ENCODE measurements at regions not wholly inside any gene's neighbourhood (a gene's known extent, or its start where the extent isn't known, plus 50 kb on each side); places are given as distances from the start of the nearest gene placed in this dataset.

DNA sequence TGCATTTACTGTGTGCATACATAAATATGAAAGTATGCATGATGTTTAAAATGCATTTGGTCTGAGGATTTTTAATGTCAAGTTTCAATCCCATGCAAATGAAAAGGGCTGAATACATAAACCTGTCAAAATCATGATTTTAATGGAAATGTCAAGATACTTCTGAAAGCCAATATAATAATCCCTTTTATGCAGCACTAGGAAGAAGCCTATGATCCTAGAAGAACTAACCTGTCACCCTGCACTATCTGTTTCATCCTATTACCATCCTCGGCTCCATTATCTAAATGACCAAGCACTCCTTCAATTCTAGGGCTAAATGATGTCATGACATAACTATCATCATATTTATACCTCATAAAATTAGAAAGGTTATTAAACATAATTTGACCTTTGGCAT lies 2229.4 kb upstream of the WWC1 start:
- no peak overlapping the region for H3K27ac ChIP-seq
- H3K4me3 ChIP-seq = no peak overlapping the region
- DNase-seq (no peak), ATAC-seq (no peak)
- H3K9me3 ChIP-seq = no peaks in the 10 kb centered on the region
- no peaks in the 10 kb centered on the region for H3K27me3 ChIP-seq
- intact Hi-C loops (cut with DNase I) = no loop called here
- no peaks in the 10 kb centered on the region for H3K36me3 ChIP-seq
- no peak for TF ChIP-seq CTCF (IDR thresholded peaks at IDR 0.05)
- H3K4me1 ChIP-seq = no peaks in the 10 kb centered on the region

DNA sequence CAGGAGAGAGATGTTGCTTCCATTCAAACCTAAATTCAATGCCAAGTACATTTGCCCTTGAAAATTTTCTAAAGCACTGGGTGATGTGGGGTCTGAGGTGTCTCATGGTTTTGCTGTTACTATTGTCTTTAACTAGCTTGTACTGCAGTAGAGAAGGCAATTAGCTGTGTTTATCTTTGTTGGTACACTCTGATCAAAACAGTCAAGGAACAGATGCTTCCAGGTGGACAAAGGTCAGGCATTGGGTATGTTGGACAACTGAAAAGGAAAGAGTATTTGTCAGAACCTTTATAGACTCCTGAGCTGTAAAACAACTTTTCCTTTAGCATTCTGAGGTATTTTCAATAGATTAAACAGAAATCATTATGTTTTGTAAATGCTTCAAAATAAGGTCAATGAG lies 2228.7 kb upstream of the WWC1 start:
- TF ChIP-seq CTCF (IDR thresholded peaks at IDR 0.05) = no peak
- H3K36me3 ChIP-seq = no peaks in the 10 kb centered on the region
- no peak overlapping the region for H3K4me3 ChIP-seq
- no peaks in the 10 kb centered on the region for H3K27me3 ChIP-seq
- DNase-seq = no peak
- H3K9me3 ChIP-seq = no peaks in the 10 kb centered on the region
- H3K4me1 ChIP-seq = no peaks in the 10 kb centered on the region
- no peak for ATAC-seq
- no peak overlapping the region for H3K27ac ChIP-seq
- intact Hi-C loops (cut with DNase I) = no loop called here

DNA sequence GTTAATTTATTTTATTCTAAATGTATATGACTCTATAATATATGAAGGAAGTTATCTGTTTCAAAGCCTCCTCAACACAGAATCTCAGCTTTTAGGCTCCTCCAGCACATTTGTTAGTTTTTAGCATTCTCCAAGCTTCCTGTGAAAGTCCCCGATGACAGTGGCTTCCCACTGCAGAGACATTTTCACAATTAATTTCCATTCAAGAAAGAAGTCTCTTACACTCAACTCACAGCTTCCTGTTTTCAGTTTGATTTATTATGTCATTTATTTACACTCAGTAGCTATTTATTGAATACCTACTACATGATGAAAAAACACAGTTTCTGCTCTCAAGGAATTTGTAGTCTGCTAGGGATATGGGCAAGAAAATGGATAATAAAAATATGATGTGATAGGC lies 2228.2 kb upstream of the WWC1 start:
- no peaks in the 10 kb centered on the region for H3K9me3 ChIP-seq
- H3K27ac ChIP-seq = no peak overlapping the region
- no peak for DNase-seq
- H3K27me3 ChIP-seq = no peaks in the 10 kb centered on the region
- ATAC-seq = no peak
- no peak for TF ChIP-seq CTCF (IDR thresholded peaks at IDR 0.05)
- H3K36me3 ChIP-seq = no peaks in the 10 kb centered on the region
- H3K4me1 ChIP-seq = no peaks in the 10 kb centered on the region
- no peak overlapping the region for H3K4me3 ChIP-seq
- intact Hi-C loops (cut with DNase I) = no loop called here

DNA sequence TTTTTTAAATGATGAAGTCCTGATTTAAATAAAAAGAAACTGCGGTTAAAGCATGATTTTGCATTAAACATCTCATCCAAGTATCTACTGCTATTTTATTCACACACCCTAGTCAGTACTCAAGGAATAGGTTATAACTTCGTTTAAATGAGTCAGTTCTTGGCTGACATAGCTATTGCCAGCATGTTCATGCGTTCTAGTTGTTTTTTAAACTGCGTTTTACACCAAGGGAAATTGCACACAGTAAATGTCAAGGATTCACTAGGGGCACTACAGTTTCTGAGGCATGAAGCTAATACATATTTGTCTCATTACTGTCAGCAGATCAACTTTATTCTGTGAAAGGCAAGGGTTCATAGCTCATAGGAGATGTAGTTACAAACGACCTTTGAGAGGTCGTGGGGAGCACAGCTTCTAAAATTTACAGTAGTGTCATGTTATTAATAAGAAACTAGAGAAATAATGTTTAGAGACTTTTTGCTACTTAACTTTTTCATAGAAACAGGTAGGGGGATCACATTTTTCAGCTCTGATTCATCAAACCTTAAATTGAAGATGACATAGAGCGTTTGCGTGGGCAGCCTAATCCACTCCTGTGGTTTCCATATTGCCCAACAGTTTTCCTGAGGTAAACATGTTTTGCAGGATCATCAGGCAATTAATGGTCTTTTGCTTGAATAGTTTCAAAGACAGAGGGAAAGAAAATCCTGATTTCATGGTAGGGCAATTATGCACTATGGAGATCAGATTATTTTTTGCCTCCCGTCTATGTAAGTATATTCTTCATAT lies 2222.7 kb upstream of the WWC1 start:
- Histone ChIP-seq H3K27ac (no peak overlapping the region), H3K36me3 (no peaks in the 10 kb centered on the region), H3K4me1 (no peaks in the 10 kb centered on the region), H3K27me3 (no peaks in the 10 kb centered on the region), H3K4me3 (no peak overlapping the region), H3K9me3 (no peaks in the 10 kb centered on the region)
- no peak for ATAC-seq
- intact Hi-C loops (cut with DNase I) = no loop called here
- DNase-seq = no peak
- TF ChIP-seq CTCF (IDR thresholded peaks at IDR 0.05) = no peak

DNA sequence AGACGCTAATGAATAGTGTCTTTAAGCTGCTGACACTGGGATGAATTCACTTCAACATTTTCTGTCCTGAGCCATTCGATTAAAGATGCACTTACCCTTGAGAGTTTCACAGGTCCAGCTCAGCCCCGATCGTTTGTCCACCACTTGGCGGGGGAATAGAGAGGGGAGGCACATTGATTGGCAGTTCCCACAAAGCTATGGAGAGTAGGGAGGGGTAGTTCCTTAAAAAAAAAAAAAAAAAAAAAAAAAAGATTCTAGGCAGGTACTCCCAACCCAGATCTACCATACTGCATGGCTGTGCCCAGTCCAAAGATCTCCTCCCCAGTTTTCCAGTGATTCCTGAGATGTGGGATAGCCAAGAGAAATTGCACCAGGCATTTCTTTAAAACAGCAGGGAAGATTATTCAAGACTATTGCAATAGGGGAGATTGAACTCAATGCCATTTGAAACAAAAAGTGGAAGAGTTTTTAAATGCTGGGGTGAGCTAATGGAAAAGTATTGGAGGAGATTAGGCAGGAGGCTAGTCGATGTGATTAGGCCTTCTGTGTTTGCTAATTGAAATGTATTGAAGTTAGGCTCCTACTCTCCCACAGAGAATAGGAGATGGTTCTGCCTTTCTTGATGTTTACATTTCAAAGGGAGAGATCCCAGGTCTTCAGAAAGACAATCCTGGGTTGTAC lies 2217.4 kb upstream of the WWC1 start:
- Histone ChIP-seq H3K9me3 (no peaks in the 10 kb centered on the region), H3K27me3 (no peaks in the 10 kb centered on the region), H3K4me1 (no peaks in the 10 kb centered on the region), H3K27ac (no peak overlapping the region), H3K36me3 (no peaks in the 10 kb centered on the region), H3K4me3 (no peak overlapping the region)
- TF ChIP-seq CTCF (IDR thresholded peaks at IDR 0.05) = no peak
- intact Hi-C loops (cut with DNase I) = no loop called here
- ATAC-seq = no peak
- DNase-seq = no peak

All from upper lobe of right lung (tissue), 1 donor.